A549 (cell line): ENCODE measurements at regions not wholly inside any gene's neighbourhood (a gene's known extent, or its start where the extent isn't known, plus 50 kb on each side); places are given as distances from the start of the nearest gene placed in this dataset.

Source experiments
- ATAC-seq, 2 experiments: fragments of 200-7000 bp in 1 of 2; fragments of >200 bp in 1 of 2; cut with Nextera tagmentation in 1 of 2; cut with Tn5 transposase in 1 of 2; 3 replicates each; pipeline versions ENCODE4 v1.8.0 to v1.9.1; 2018 to 2020; ENCODE audit warnings: mild to moderate bottlenecking in 1 of 2, moderate library complexity in 1 of 2
- CTCF ChIA-PET: fragments of 300-600 bp; sonication (Branson Sonifier 250); formaldehyde crosslinking; extraction: SDS; loops from one replicate; lab custom pipeline; 2021; ENCODE audit warnings: antibody characterized with exemption, inconsistent platforms; lab: Yijun Ruan, JAX
- POLR2A ChIA-PET: fragments of 350-600 bp; formaldehyde crosslinking; extraction: SDS; loops from one replicate; lab custom pipeline; 2021; ENCODE audit warnings: antibody characterized with exemption, inconsistent platforms; lab: Yijun Ruan, JAX
- DNase-seq, 2 experiments: peaks; one replicate each; pipeline versions ENCODE4 v3.0.0 to v3.0.0-alpha.2; 2011 to 2016; ENCODE audit warnings: low read depth in 1 of 2, low spot score in 1 of 2
- FAIRE-seq: peaks from 2 replicates; lab custom pipeline; 2011; peaks lifted over from hg19 to GRCh38; lab: Jason Lieb, UNC
- H3K27ac ChIP-seq, 2 experiments: fragments of >200 bp; sonication (Bioruptor Twin); formaldehyde crosslinking; 3 replicates each; pipeline ENCODE4 v1.5.1; 2016 to 2017
- H3K4me1 ChIP-seq: fragments of >200 bp; sonication (Bioruptor Twin); formaldehyde crosslinking; 3 replicates; pipeline ENCODE4 v1.6.1; 2016
- H3K4me2 ChIP-seq: fragments of >200 bp; sonication (Bioruptor Twin); formaldehyde crosslinking; 3 replicates; pipeline ENCODE4 v1.6.1; 2016
- H3K4me3 ChIP-seq: fragments of >200 bp; sonication (Bioruptor Twin); formaldehyde crosslinking; 3 replicates; pipeline ENCODE4 v1.5.1; 2016
- H3K9me3 ChIP-seq: fragments of >200 bp; sonication (Bioruptor Twin); formaldehyde crosslinking; 3 replicates; pipeline ENCODE4 v1.6.1; 2016
- CBX2 ChIP-seq: fragments of 200-600 bp; sonication (generic); IDR thresholded peaks from 2 replicates; pipeline ENCODE4 v1.6.1; 2016; ENCODE audit warnings: low read depth, mild to moderate bottlenecking, borderline replicate concordance
- CBX8 ChIP-seq: fragments of 200-600 bp; sonication (generic); IDR thresholded peaks from 2 replicates; pipeline ENCODE4 v1.6.1; 2016
- CEBPB ChIP-seq, 2 experiments: fragments of >200 bp in 1 of 2; sonication (Bioruptor Twin) in 1 of 2; formaldehyde crosslinking in 1 of 2; IDR thresholded peaks; 2 replicates each; pipeline ENCODE4 v1.6.1; 2012 to 2016
- CHD2 ChIP-seq: fragments of 150-350 bp; IDR thresholded peaks from 2 replicates; pipeline ENCODE4 v1.6.1; 2014; ENCODE audit warnings: low read length; ENCODE audit not compliant: partially characterized antibody
- CHD4 ChIP-seq: fragments of 200-600 bp; sonication (generic); IDR thresholded peaks from 2 replicates; pipeline ENCODE4 v1.6.1; 2016; ENCODE audit warnings: antibody characterized with exemption, mild to moderate bottlenecking, borderline replicate concordance
- CTCF ChIP-seq: fragments of >200 bp; sonication (Bioruptor Twin); formaldehyde crosslinking; IDR thresholded peaks from 3 replicates; pipeline ENCODE4 v1.5.1; 2016
- EHMT2 ChIP-seq: fragments of 200-600 bp; sonication (generic); IDR thresholded peaks from 2 replicates; pipeline ENCODE4 v1.6.1; 2016; ENCODE audit warnings: antibody characterized with exemption, low read depth, mild to moderate bottlenecking, moderate library complexity
- ELK1 ChIP-seq: fragments of 150-350 bp; IDR thresholded peaks from 2 replicates; pipeline ENCODE4 v1.6.1; 2014; ENCODE audit warnings: low read depth, mild to moderate bottlenecking, low read length
- FOSB ChIP-seq: fragments of 250-450 bp; sonication (Bioruptor Pico); IDR thresholded peaks from 2 replicates; pipeline ENCODE4 v1.5.0; 2020; ENCODE audit warnings: mild to moderate bottlenecking, moderate library complexity
- FOSL2 ChIP-seq, 2 experiments: fragments of 450-650 bp in 1 of 2; fragments of >200 bp in 1 of 2; sonication (Bioruptor Twin) in 1 of 2; formaldehyde crosslinking; IDR thresholded peaks; 2 replicates each; pipeline versions ENCODE4 v1.5.0 to v1.6.1; 2016 to 2020; ENCODE audit warnings: mild to moderate bottlenecking in 1 of 2, moderate library complexity in 1 of 2
- GATA3 ChIP-seq: IDR thresholded peaks from 2 replicates; pipeline ENCODE4 v1.6.1; 2012; ENCODE audit warnings: borderline replicate concordance
- HOXA7 ChIP-seq: fragments of 250-450 bp; sonication (Bioruptor Pico); IDR thresholded peaks from 2 replicates; pipeline ENCODE4 v1.5.0; 2020; ENCODE audit warnings: mild to moderate bottlenecking, moderate library complexity
- JUNB ChIP-seq: fragments of >200 bp; sonication (Bioruptor Twin); formaldehyde crosslinking; IDR thresholded peaks from 2 replicates; pipeline ENCODE4 v1.6.1; 2016
- MAFK ChIP-seq: fragments of 450-650 bp; IDR thresholded peaks from 2 replicates; pipeline ENCODE4 v1.6.1; 2014; ENCODE audit not compliant: partially characterized antibody
- NFE2L2 ChIP-seq: fragments of 150-350 bp; conservative IDR thresholded peaks from 2 replicates; pipeline ENCODE4 v1.6.1; 2014; ENCODE audit warnings: low read length
- NPAS2 ChIP-seq: fragments of 250-450 bp; sonication (Bioruptor Pico); IDR thresholded peaks from 2 replicates; pipeline ENCODE4 v1.8.0; 2022; ENCODE audit warnings: mild to moderate bottlenecking, moderate library complexity, borderline replicate concordance
- NR3C1 ChIP-seq: fragments of >200 bp; sonication (Bioruptor Twin); formaldehyde crosslinking; IDR thresholded peaks from 3 replicates; pipeline ENCODE4 v1.6.1; 2017
- PBX3 ChIP-seq: IDR thresholded peaks from 2 replicates; pipeline ENCODE4 v1.6.1; 2012
- POLR2A ChIP-seq: IDR thresholded peaks from 2 replicates; pipeline ENCODE4 v1.6.1; 2012; ENCODE audit warnings: mild to moderate bottlenecking, low read length
- RAD21 ChIP-seq, 2 experiments: fragments of >200 bp in 1 of 2; sonication (Bioruptor Twin) in 1 of 2; formaldehyde crosslinking in 1 of 2; IDR thresholded peaks in 1 of 2; conservative IDR thresholded peaks in 1 of 2; 2 replicates in 1 of 2; 3 replicates in 1 of 2; pipeline ENCODE4 v1.6.1; 2012 to 2018; ENCODE audit warnings: inconsistent platforms in 1 of 2
- ZC3H11A ChIP-seq: fragments of 450-650 bp; IDR thresholded peaks from 2 replicates; pipeline ENCODE4 v1.6.1; 2014; ENCODE audit warnings: antibody characterized with exemption, mild to moderate bottlenecking
- ZFP36 ChIP-seq: fragments of 450-650 bp; IDR thresholded peaks from 2 replicates; pipeline ENCODE4 v1.6.1; 2014; ENCODE audit warnings: borderline replicate concordance; ENCODE audit not compliant: partially characterized antibody
- WGBS: methylation state at CpG from one replicate; pipeline ENCODE4 v1.1.6; 2017; ENCODE audit errors: missing lambda C conversion rate; 5-methylcytosine and 5-hydroxymethylcytosine counted together

- ChIA-PET CTCF (no interaction called here), POLR2A (no interaction called here)
- Histone ChIP-seq H3K4me2 (no peak overlapping the region), H3K9me3 (no peaks in the 10 kb centered on the region), H3K27ac (no peak overlapping the region), H3K4me3 (no peak overlapping the region), H3K4me1 (no peaks in the 10 kb centered on the region)
- TF ChIP-seq CHD4 = no peak
- TF ChIP-seq PBX3 = no peak
- TF ChIP-seq CTCF = no peak
- no peak for TF ChIP-seq NFE2L2
- no peak for TF ChIP-seq JUNB
- no peak for DNase-seq
- no peak for FAIRE-seq
- ATAC-seq = no peak
These were observed 89.2 kb downstream of the DMRTA1 start for GRCh38 chr9:22535780-22536179.

GRCh38 chr9:22537721-22538120, 91.1 kb downstream of the DMRTA1 start:
- FAIRE-seq (no peak), ATAC-seq (no peak), DNase-seq (no peak)
- H3K4me3 ChIP-seq = no peak overlapping the region
- ChIA-PET POLR2A (no interaction called here), CTCF (interaction anchor here (0.9 kb wide), 1 partner anchor 35 kb away, joined by 3 read pairs; no protein-coding TSS in a partner anchor)
- H3K4me1 ChIP-seq = no peaks in the 10 kb centered on the region
- no peak overlapping the region for H3K4me2 ChIP-seq
- WGBS = 57% methylated on average over 5 of the region's 5 CpGs
- no peak overlapping the region for H3K27ac ChIP-seq
- no peaks in the 10 kb centered on the region for H3K9me3 ChIP-seq
- no peak for TF ChIP-seq NR3C1

- CTCF ChIA-PET = no interaction called here
- no peaks in the 10 kb centered on the region for H3K4me1 ChIP-seq
- TF ChIP-seq ZFP36 (no peak), NPAS2 (no peak), ELK1 (no peak), ZC3H11A (no peak), CTCF (no peak), GATA3 (no peak), RAD21 (conservative IDR thresholded peaks at IDR 0.05 in 1 of 2, IDR thresholded peaks at IDR 0.05 in 1 of 2) (no peak), POLR2A (no peak), CBX8 (no peak), MAFK (no peak), CBX2 (no peak), EHMT2 (no peak), FOSL2 (IDR thresholded peaks at IDR 0.05) (no peak), FOSL2 (CRISPR knock-in tag; IDR thresholded peaks at IDR 0.05) (no peak), FOSB (CRISPR knock-in tag) (no peak), CHD2 (no peak), CEBPB (IDR thresholded peaks at IDR 0.05) (no peak), HOXA7 (no peak)
- TF ChIP-seq, all 56 proteins: peak for 0
- Histone ChIP-seq H3K4me3 (no peak overlapping the region), H3K4me2 (no peak overlapping the region), H3K27ac (no peak overlapping the region), H3K9me3 (no peaks in the 10 kb centered on the region)
- POLR2A ChIA-PET = no interaction called here
- ATAC-seq = no peak
- FAIRE-seq = no peak
- WGBS = 83% methylated on average over 2 of the region's 2 CpGs
- DNase-seq = no peak
These were observed 102.0 kb downstream of the DMRTA1 start for GRCh38 chr9:22548625-22549024.
